Vagina (tissue), 2 donors: ENCODE measurements at regions not wholly inside any gene's neighbourhood (a gene's known extent, or its start where the extent isn't known, plus 50 kb on each side); places are given as distances from the start of the nearest gene placed in this dataset.

Source experiments
- POLR2A ChIP-seq, 2 donors: fragments of 450-650 bp; IDR thresholded peaks; one replicate each; pipeline ENCODE4 v1.6.1; 2017; ENCODE audit warnings: antibody characterized with exemption in 2 of 2, mild to moderate bottlenecking in 2 of 2, moderate library complexity in 2 of 2
- POLR2AphosphoS5 ChIP-seq, 2 donors: sonication (generic); formaldehyde crosslinking; IDR thresholded peaks; one replicate each; pipeline ENCODE4 v1.9.0; 2017; ENCODE audit warnings: antibody characterized with exemption in 2 of 2, mild to moderate bottlenecking in 2 of 2, low read depth in 1 of 2; ENCODE audit not compliant: insufficient read depth in 1 of 2
- TF ChIP-seq, protein P1 (sequence below), 3 experiments: fragments of 450-650 bp in 2 of 3; fragments of 200-600 bp in 1 of 3; sonication (generic) in 1 of 3; IDR thresholded peaks; one replicate each; pipeline ENCODE4 v1.5.1; 2017 to 2019; ENCODE audit warnings: antibody characterized with exemption in 3 of 3, mild to moderate bottlenecking in 2 of 3, moderate library complexity in 2 of 3

GRCh38 chr17:13288248-13288647, 270.4 kb upstream of the ELAC2 start:
- TF ChIP-seq POLR2A (IDR thresholded peaks at IDR 0.05) (no peak), POLR2AphosphoS5 (IDR thresholded peaks at IDR 0.05; ENCODE audit: insufficient read depth in 1 of 2, low read depth in 1 of 2) (no peak)
- TF ChIP-seq, protein P1, sequence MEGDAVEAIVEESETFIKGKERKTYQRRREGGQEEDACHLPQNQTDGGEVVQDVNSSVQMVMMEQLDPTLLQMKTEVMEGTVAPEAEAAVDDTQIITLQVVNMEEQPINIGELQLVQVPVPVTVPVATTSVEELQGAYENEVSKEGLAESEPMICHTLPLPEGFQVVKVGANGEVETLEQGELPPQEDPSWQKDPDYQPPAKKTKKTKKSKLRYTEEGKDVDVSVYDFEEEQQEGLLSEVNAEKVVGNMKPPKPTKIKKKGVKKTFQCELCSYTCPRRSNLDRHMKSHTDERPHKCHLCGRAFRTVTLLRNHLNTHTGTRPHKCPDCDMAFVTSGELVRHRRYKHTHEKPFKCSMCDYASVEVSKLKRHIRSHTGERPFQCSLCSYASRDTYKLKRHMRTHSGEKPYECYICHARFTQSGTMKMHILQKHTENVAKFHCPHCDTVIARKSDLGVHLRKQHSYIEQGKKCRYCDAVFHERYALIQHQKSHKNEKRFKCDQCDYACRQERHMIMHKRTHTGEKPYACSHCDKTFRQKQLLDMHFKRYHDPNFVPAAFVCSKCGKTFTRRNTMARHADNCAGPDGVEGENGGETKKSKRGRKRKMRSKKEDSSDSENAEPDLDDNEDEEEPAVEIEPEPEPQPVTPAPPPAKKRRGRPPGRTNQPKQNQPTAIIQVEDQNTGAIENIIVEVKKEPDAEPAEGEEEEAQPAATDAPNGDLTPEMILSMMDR (IDR thresholded peaks at IDR 0.05), result no peak
